NT2/D1 (cell line): ENCODE measurements at regions not wholly inside any gene's neighbourhood (a gene's known extent, or its start where the extent isn't known, plus 50 kb on each side); places are given as distances from the start of the nearest gene placed in this dataset.

ENCODE experiments used
- SUZ12 ChIP-seq: IDR thresholded peaks from 2 replicates; pipeline ENCODE4 v1.6.1; 2011; ENCODE audit not compliant: insufficient read length, insufficient read depth; ENCODE audit errors: extremely low read depth
- YY1 ChIP-seq: IDR thresholded peaks from 2 replicates; pipeline ENCODE4 v1.6.1; 2011; ENCODE audit not compliant: insufficient read length, insufficient read depth
- ZNF274 ChIP-seq: IDR thresholded peaks from 2 replicates; pipeline ENCODE4 v1.6.1; 2011; ENCODE audit warnings: mild to moderate bottlenecking, low read depth, low read length

GRCh38 chr6:87881342-87881895, 166.2 kb upstream of the SPACA1 start:
- TF ChIP-seq YY1: no peak
- TF ChIP-seq ZNF274: no peak
- TF ChIP-seq SUZ12: no peak
